SK-N-SH (cell line): ENCODE measurements at regions not wholly inside any gene's neighbourhood (a gene's known extent, or its start where the extent isn't known, plus 50 kb on each side); places are given as distances from the start of the nearest gene placed in this dataset.

ENCODE experiments used
- CTCF ChIP-seq: fragments of 200-600 bp; sonication (generic); IDR thresholded peaks from 2 replicates; pipeline ENCODE4 v1.6.1; 2017; ENCODE audit warnings: antibody characterized with exemption, mild to moderate bottlenecking, moderate library complexity
- EP300 ChIP-seq, 2 experiments: IDR thresholded peaks; 2 replicates each; pipeline versions ENCODE4 v1.4.0 to v1.6.1; 2012; ENCODE audit warnings: borderline replicate concordance in 1 of 2, low read depth in 1 of 2, low read length in 1 of 2
- FOXJ3 ChIP-seq: sonication (generic); formaldehyde crosslinking; IDR thresholded peaks from 2 replicates; pipeline ENCODE4 v1.5.1; 2020; ENCODE audit warnings: mild to moderate bottlenecking, missing genetic modification reagents
- GATA2 ChIP-seq: sonication (generic); formaldehyde crosslinking; IDR thresholded peaks from 2 replicates; pipeline ENCODE4 v1.5.0; 2020; ENCODE audit warnings: mild to moderate bottlenecking, missing genetic modification reagents
- MAX ChIP-seq: IDR thresholded peaks from 2 replicates; pipeline ENCODE4 v1.4.0; 2012; ENCODE audit warnings: low read depth
- RCOR1 ChIP-seq: fragments of 150-350 bp; IDR thresholded peaks from 2 replicates; pipeline ENCODE4 v1.6.1; 2017; ENCODE audit warnings: antibody characterized with exemption, low read length
- RFX5 ChIP-seq: IDR thresholded peaks from 2 replicates; pipeline ENCODE4 v1.6.1; 2012; ENCODE audit warnings: mild to moderate bottlenecking, improper control_type of control experiment, low read length
- SIN3A ChIP-seq: IDR thresholded peaks from 2 replicates; pipeline ENCODE4 v1.6.1; 2012; ENCODE audit warnings: low read depth, mild to moderate bottlenecking, low read length, moderate library complexity, borderline replicate concordance
- TAF1 ChIP-seq: IDR thresholded peaks from 2 replicates; pipeline ENCODE4 v1.6.1; 2012; ENCODE audit warnings: low read depth, mild to moderate bottlenecking, low read length, moderate library complexity, borderline replicate concordance
- USF2 ChIP-seq: fragments of 150-350 bp; IDR thresholded peaks from 2 replicates; pipeline ENCODE4 v1.6.1; 2017; ENCODE audit warnings: antibody characterized with exemption, low read length, low read depth, borderline replicate concordance
- YY1 ChIP-seq: IDR thresholded peaks from 2 replicates; pipeline ENCODE4 v1.4.0; 2012; ENCODE audit warnings: low read depth, mild to moderate bottlenecking
- TF ChIP-seq, protein P1 (sequence below): IDR thresholded peaks from 2 replicates; pipeline ENCODE4 v1.4.0; 2012; ENCODE audit warnings: low read depth, borderline replicate concordance

DNA sequence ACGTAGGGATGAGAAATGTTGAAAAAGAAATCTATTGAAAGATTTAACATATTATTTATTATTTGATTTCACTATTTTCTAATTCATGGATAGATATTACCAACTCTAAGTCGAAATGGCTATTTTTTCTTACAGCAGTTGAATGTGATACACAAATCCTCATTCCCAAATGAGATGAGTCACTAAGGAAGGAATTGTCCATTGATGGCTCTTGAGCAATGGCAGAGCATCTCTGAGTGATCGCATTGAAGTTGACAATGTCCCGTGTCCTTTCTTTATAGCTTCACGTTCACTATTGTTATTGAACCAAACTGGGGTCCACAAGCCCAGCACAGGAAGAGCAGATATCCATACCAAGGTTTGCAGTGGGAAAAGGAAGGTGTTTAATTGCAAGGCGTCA, 648.3 kb upstream of the SPRY2 start:
- TF ChIP-seq GATA2 (no peak), CTCF (no peak), SIN3A (no peak), TAF1 (no peak), YY1 (no peak), EP300 (IDR thresholded peaks at IDR 0.05; ENCODE audit: borderline replicate concordance in 1 of 2, low read depth in 1 of 2, low read length in 1 of 2) (no peak), RCOR1 (no peak), MAX (no peak), USF2 (no peak), RFX5 (no peak), FOXJ3 (CRISPR knock-in tag) (no peak)
- TF ChIP-seq, protein P1, sequence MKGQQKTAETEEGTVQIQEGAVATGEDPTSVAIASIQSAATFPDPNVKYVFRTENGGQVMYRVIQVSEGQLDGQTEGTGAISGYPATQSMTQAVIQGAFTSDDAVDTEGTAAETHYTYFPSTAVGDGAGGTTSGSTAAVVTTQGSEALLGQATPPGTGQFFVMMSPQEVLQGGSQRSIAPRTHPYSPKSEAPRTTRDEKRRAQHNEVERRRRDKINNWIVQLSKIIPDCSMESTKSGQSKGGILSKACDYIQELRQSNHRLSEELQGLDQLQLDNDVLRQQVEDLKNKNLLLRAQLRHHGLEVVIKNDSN: no peak
